DMS153 (cell line): ENCODE measurements at regions not wholly inside any gene's neighbourhood (a gene's known extent, or its start where the extent isn't known, plus 50 kb on each side); places are given as distances from the start of the nearest gene placed in this dataset.
"Not testable (repeated sequence)": the region's sequence is repeated elsewhere in the genome, so short reads cannot be mapped to it uniquely, and the experiment has no call there.

ENCODE experiments used
- DNase-seq: peaks from one replicate; lab custom pipeline; 2025; lab: John Stamatoyannopoulos, UW

GRCh38 chr10:45250694-45251075, 64.7 kb downstream of the OR13A1 start:
- DNase-seq: not testable (repeated sequence)
